ENCODE measurements at regions not wholly inside any gene's neighbourhood (a gene's known extent, or its start where the extent isn't known, plus 50 kb on each side); places are given as distances from the start of the nearest gene placed in this dataset.

DNA sequence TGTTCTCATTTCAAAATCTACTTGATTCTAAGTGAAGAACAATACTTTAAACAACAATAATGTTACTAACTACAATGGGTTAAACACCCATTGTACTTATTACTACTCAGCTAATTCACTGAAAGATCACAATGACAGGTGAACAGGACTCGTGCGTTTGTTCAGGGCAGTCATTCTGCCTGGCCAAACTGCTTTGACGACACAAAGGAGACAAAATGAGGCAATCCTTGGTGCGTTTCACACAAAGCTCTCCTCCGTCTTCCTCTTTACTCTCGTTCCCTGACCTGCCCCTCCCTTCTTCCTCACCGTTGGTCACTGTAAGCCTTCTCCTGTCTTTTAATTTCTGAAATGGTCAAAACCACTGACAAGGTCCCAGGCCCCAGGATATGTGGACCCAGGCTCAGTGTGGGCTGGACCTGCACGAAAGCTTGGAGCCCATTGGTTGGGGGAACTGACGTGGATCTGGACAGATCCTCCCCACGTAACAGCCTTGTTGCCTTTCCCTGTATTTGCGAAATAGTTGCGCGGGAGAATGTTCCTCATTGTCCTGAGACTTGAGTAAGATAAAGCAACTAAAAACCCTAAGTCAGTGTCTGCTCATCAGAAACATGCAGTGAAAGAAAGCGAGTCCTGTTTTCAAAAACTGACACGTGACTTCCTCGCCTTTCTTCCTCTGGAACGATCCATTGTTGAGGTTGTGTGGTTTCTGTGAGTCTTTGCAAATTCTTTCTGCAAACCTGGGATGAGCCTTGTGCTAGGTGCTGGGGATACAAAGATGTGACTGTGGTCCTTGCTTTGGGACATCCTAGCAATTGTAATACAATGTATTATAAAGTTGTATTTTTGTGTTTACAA, 147.1 kb upstream of the RGMA start:
- BruUV-seq (replicated peaks), result no TSS peak
- TF ChIP-seq, protein P1, sequence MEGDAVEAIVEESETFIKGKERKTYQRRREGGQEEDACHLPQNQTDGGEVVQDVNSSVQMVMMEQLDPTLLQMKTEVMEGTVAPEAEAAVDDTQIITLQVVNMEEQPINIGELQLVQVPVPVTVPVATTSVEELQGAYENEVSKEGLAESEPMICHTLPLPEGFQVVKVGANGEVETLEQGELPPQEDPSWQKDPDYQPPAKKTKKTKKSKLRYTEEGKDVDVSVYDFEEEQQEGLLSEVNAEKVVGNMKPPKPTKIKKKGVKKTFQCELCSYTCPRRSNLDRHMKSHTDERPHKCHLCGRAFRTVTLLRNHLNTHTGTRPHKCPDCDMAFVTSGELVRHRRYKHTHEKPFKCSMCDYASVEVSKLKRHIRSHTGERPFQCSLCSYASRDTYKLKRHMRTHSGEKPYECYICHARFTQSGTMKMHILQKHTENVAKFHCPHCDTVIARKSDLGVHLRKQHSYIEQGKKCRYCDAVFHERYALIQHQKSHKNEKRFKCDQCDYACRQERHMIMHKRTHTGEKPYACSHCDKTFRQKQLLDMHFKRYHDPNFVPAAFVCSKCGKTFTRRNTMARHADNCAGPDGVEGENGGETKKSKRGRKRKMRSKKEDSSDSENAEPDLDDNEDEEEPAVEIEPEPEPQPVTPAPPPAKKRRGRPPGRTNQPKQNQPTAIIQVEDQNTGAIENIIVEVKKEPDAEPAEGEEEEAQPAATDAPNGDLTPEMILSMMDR (IDR thresholded peaks at IDR 0.05; ENCODE audit: unreplicated experiment), result no peak
- Mint-ChIP-seq H3K27ac (ENCODE audit: unreplicated experiment) (no peak overlapping the region), H3K36me3 (ENCODE audit: insufficient read depth, unreplicated experiment) (no peaks in the 10 kb centered on the region), H3K4me1 (ENCODE audit: low read depth, unreplicated experiment) (no peaks in the 10 kb centered on the region), H3K4me3 (ENCODE audit: low read depth, unreplicated experiment) (no peak overlapping the region), H3K9me3 (ENCODE audit: low read depth, unreplicated experiment) (no peaks in the 10 kb centered on the region), H3K27me3 (ENCODE audit: unreplicated experiment) (peaks cover 32% of the 10 kb centered on the region)
- intact Hi-C loops (cut with micrococcal nuclease; ENCODE audit: unreplicated experiment), result no loop called here
- CTCF ChIA-PET, result interaction anchor here (0.6 kb wide), 1 partner anchor 28 kb away, joined by 3 read pairs; no protein-coding TSS in a partner anchor
- no peak for DNase-seq

DNA sequence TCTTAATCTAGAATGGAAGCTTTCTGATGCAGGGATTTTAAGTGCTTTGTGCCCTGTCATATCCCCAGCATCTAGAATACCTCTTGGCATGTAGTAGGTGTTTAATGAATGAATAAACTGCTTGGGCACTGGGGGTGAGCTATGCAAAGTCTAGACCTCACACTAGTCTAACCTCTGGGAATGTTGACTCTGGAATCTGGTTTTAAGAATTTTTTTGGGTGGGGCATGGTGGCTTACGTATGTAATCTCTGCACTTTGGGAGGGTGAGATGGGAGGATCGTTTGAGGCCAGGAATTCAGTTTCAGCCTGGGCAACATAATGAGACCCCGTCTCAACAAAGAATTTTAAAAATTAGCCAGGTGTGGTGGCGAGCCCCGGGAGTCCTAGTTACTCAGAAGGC, 146.3 kb upstream of the RGMA start:
- Mint-ChIP-seq H3K4me3 (ENCODE audit: low read depth, unreplicated experiment) (no peak overlapping the region), H3K4me1 (ENCODE audit: low read depth, unreplicated experiment) (no peaks in the 10 kb centered on the region), H3K9me3 (ENCODE audit: low read depth, unreplicated experiment) (no peaks in the 10 kb centered on the region), H3K27ac (ENCODE audit: unreplicated experiment) (no peak overlapping the region), H3K36me3 (ENCODE audit: insufficient read depth, unreplicated experiment) (no peaks in the 10 kb centered on the region), H3K27me3 (ENCODE audit: unreplicated experiment) (peaks cover 41% of the 10 kb centered on the region)
- CTCF ChIA-PET, result no interaction called here
- intact Hi-C loops (cut with micrococcal nuclease; ENCODE audit: unreplicated experiment), result no loop called here
- TF ChIP-seq, protein P1 (IDR thresholded peaks at IDR 0.05; ENCODE audit: unreplicated experiment), result no peak
- DNase-seq, result no peak
- BruUV-seq (replicated peaks), result no TSS peak

DNA sequence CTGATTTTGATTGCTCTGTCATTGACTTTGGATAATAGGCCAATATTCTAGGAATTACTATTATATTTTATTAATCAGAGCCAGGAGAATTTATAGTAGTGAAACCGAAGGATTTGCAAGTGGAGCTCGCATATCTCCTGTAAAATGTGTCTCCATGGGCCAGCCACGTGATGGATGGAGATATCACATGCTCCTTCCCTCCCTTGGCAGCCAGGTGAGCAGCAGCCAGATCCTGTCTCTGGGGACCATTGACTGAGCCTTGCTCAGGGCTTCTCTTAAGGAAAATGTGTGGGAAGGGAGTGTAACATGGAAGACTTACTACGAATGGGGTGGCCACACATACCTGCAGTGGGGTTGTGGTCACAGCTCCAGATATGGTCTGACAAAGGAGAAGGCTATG, 144.7 kb upstream of the RGMA start:
- intact Hi-C loops (cut with micrococcal nuclease; ENCODE audit: unreplicated experiment), result no loop called here

DNA sequence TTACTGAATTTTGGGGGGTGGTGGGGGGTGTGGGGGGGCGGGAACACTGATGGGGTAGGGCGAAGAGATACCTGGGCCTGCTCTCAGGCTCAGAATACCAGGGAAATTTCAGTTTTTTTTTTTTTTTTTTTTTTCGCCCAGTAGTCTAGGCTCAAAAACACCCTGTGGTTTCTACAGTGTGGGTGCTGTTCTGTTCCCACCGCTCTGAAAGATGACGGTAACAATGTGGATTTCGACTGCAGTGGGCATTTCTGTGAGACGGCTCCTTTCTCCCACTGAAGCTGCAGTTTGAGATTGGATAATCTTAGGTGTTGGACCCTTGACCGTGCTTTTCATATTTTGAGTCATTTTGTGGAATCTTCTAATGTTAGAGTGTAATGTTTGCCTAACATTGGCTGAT, 143.8 kb upstream of the RGMA start:
- no peaks in the 10 kb centered on the region for H3K36me3 Mint-ChIP-seq (ENCODE audit: insufficient read depth, unreplicated experiment)
- H3K4me3 Mint-ChIP-seq (ENCODE audit: low read depth, unreplicated experiment), result no peak overlapping the region
- no peaks in the 10 kb centered on the region for H3K4me1 Mint-ChIP-seq (ENCODE audit: low read depth, unreplicated experiment)
- TF ChIP-seq, protein P1 (IDR thresholded peaks at IDR 0.05; ENCODE audit: unreplicated experiment), result no peak
- CTCF ChIA-PET, result interaction anchor here (0.7 kb wide), 1 partner anchor 48 kb away, joined by 3 read pairs; no protein-coding TSS in a partner anchor
- no TSS peak for BruUV-seq (replicated peaks)
- no peak for DNase-seq
- H3K27ac Mint-ChIP-seq (ENCODE audit: unreplicated experiment), result no peak overlapping the region
- H3K9me3 Mint-ChIP-seq (ENCODE audit: low read depth, unreplicated experiment), result peaks cover 3% of the 10 kb centered on the region
- H3K27me3 Mint-ChIP-seq (ENCODE audit: unreplicated experiment), result peaks cover 51% of the 10 kb centered on the region
- intact Hi-C loops (cut with micrococcal nuclease; ENCODE audit: unreplicated experiment), result no loop called here

More for the DNA sequence above, 144.7 kb upstream of the RGMA start:
- TF ChIP-seq, protein P1 (IDR thresholded peaks at IDR 0.05; ENCODE audit: unreplicated experiment), result no peak
- Mint-ChIP-seq H3K9me3 (ENCODE audit: low read depth, unreplicated experiment) (peaks cover 3% of the 10 kb centered on the region), H3K36me3 (ENCODE audit: insufficient read depth, unreplicated experiment) (no peaks in the 10 kb centered on the region), H3K27ac (ENCODE audit: unreplicated experiment) (no peak overlapping the region), H3K4me1 (ENCODE audit: low read depth, unreplicated experiment) (no peaks in the 10 kb centered on the region), H3K4me3 (ENCODE audit: low read depth, unreplicated experiment) (no peak overlapping the region), H3K27me3 (ENCODE audit: unreplicated experiment) (peaks cover 51% of the 10 kb centered on the region)
- CTCF ChIA-PET, result no interaction called here
- no peak for DNase-seq
- no TSS peak for BruUV-seq (replicated peaks)
